BJ (cell line): ENCODE measurements at regions not wholly inside any gene's neighbourhood (a gene's known extent, or its start where the extent isn't known, plus 50 kb on each side); places are given as distances from the start of the nearest gene placed in this dataset.

Experiments used
- CTCF ChIA-PET: fragments of 350-600 bp; formaldehyde crosslinking; extraction: SDS; loops from one replicate; lab custom pipeline; 2021; ENCODE audit warnings: antibody characterized with exemption, inconsistent platforms; lab: Yijun Ruan, JAX
- POLR2A ChIA-PET: fragments of 300-600 bp; sonication (Branson Sonifier 250); formaldehyde crosslinking; extraction: SDS; loops from one replicate; lab custom pipeline; 2021; ENCODE audit warnings: antibody characterized with exemption; lab: Charles Lee
- DNase-seq: peaks from one replicate; pipeline ENCODE4 v3.0.0-alpha.2; 2011; ENCODE audit warnings: low read depth
- H3K27me3 ChIP-seq: 2 replicates; pipeline ENCODE4 v1.6.0; 2011; ENCODE audit warnings: low read length; ENCODE audit not compliant: control insufficient read depth, insufficient read depth
- H3K36me3 ChIP-seq: 2 replicates; pipeline ENCODE4 v1.5.1; 2011; ENCODE audit warnings: low read length; ENCODE audit not compliant: control insufficient read depth, insufficient read depth
- H3K4me3 ChIP-seq: 2 replicates; pipeline ENCODE4 v1.5.1; 2011; ENCODE audit warnings: low read depth, mild to moderate bottlenecking, control low read depth, low read length
- CTCF ChIP-seq: IDR thresholded peaks from 2 replicates; pipeline ENCODE4 v1.5.1; 2011; ENCODE audit warnings: low read depth, mild to moderate bottlenecking, control low read depth, inconsistent platforms, low read length, moderate library complexity; ENCODE audit not compliant: insufficient read depth

GRCh38 chr9:13731637-13732036, 452.1 kb upstream of the MPDZ start:
- ChIA-PET POLR2A (no interaction called here), CTCF (interaction anchor here (0.6 kb wide), 1 partner anchor 710 kb away, joined by 3 read pairs; no protein-coding TSS in a partner anchor)

GRCh38 chr9:13729955-13730354, 450.5 kb upstream of the MPDZ start:
- DNase-seq = no peak
- no peak for TF ChIP-seq CTCF
- ChIA-PET POLR2A (no interaction called here), CTCF (no interaction called here)
- no peak overlapping the region for H3K4me3 ChIP-seq
- H3K27me3 ChIP-seq = no peaks in the 10 kb centered on the region
- H3K36me3 ChIP-seq = no peaks in the 10 kb centered on the region

More at GRCh38 chr9:13731637-13732036, 452.1 kb upstream of the MPDZ start:
- no peak overlapping the region for H3K4me3 ChIP-seq
- no peaks in the 10 kb centered on the region for H3K36me3 ChIP-seq
- DNase-seq = no peak
- no peak for TF ChIP-seq CTCF
- H3K27me3 ChIP-seq = no peaks in the 10 kb centered on the region

GRCh38 chr9:13728917-13729811, 449.7 kb upstream of the MPDZ start:
- TF ChIP-seq CTCF = no peak
- CTCF ChIA-PET = interaction anchor here (1.2 kb wide), 1 partner anchor 23 kb away, joined by 5 read pairs; no protein-coding TSS in a partner anchor
- POLR2A ChIA-PET = no interaction called here
- no peak for DNase-seq
- H3K27me3 ChIP-seq = no peaks in the 10 kb centered on the region
- H3K4me3 ChIP-seq = no peak overlapping the region
- no peaks in the 10 kb centered on the region for H3K36me3 ChIP-seq

GRCh38 chr9:13728131-13728530, 448.6 kb upstream of the MPDZ start:
- no peak for TF ChIP-seq CTCF
- ChIA-PET CTCF (interaction anchor here (1.2 kb wide), 1 partner anchor 22 kb away, joined by 5 read pairs; no protein-coding TSS in a partner anchor), POLR2A (no interaction called here)
- H3K27me3 ChIP-seq = no peaks in the 10 kb centered on the region
- H3K36me3 ChIP-seq = no peaks in the 10 kb centered on the region
- DNase-seq = no peak
- H3K4me3 ChIP-seq = no peak overlapping the region

GRCh38 chr9:13726746-13727145, 447.3 kb upstream of the MPDZ start:
- ChIA-PET POLR2A (no interaction called here), CTCF (no interaction called here)
- H3K4me3 ChIP-seq = no peak overlapping the region
- H3K36me3 ChIP-seq = no peaks in the 10 kb centered on the region
- TF ChIP-seq CTCF = no peak
- H3K27me3 ChIP-seq = no peaks in the 10 kb centered on the region
- no peak for DNase-seq
